ENCODE measurements at regions not wholly inside any gene's neighbourhood (a gene's known extent, or its start where the extent isn't known, plus 50 kb on each side); places are given as distances from the start of the nearest gene placed in this dataset.
"Not testable (repeated sequence)": the region's sequence is repeated elsewhere in the genome, so short reads cannot be mapped to it uniquely, and the experiment has no call there.

DNA sequence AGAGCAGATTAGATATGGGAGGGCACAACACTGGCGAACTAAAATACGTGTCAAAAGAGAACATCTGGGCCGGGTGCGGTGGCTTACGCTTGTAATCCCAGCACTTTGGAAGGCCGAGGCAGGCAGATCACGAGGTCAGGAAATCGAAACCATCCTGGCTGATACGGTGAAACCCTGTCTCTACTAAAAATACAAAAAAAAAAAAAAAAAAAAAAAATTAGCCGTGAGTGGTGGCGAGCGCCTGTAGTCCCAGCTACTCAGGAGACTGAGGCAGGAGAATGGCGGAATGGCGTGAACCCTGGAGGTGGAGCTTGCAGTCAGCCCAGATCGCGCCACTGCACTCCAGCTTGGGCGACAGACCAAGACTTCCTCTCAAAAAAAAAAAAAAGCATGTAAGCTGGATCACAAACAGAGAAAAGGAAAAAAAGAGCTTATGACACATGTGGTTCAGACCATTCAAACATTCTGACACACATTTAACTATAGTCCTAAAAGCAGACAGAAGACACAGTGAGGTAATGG lies 1716.9 kb downstream of the SI start:
- DNase-seq; intact Hi-C loops (cut with DNase I, micrococcal nuclease); ATAC-seq: not testable (repeated sequence)

- ATAC-seq, result no peak
- DNase-seq, result no peak
- intact Hi-C loops (cut with DNase I, micrococcal nuclease), result no loop called here
These were observed 1730.4 kb downstream of the SI start for GRCh38 chr3:163347944-163348343.

- no peak for DNase-seq
- intact Hi-C loops (cut with DNase I, micrococcal nuclease), result no loop called here
- ATAC-seq, result no peak
These were observed 1742.9 kb downstream of the SI start for GRCh38 chr3:163335429-163335828.

DNA sequence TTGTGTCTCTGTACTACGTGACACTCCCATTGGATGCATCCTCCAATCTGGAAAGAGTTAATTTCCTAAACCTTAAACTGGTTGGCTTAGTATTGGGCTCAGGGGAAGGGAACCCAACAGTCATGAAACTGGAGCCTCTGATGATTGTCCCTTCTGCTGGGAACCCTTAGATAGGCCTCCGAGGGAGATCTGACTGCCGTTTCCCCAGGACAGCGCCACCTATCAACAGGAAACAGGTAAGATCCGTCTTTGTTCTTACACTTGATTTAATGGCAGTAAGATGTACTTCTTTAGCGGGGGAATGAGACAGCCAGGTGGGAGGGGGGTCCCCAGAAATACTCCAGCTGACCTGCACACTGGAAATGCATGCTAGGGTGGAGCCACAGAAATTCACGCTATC lies 1749.6 kb downstream of the SI start:
- intact Hi-C loops (cut with DNase I, micrococcal nuclease), result no loop called here
- ATAC-seq, result no peak
- DNase-seq, result no peak

GRCh38 chr3:163327086-163327485 lies 1751.2 kb downstream of the SI start:
- DNase-seq, result no peak
- intact Hi-C loops (cut with DNase I, micrococcal nuclease), result no loop called here
- no peak for ATAC-seq

GRCh38 chr3:163315786-163316185 lies 1762.5 kb downstream of the SI start:
- DNase-seq (no peak), ATAC-seq (no peak)
- intact Hi-C loops (cut with DNase I, micrococcal nuclease), result no loop called here

GRCh38 chr3:163306405-163306804 lies 1771.9 kb downstream of the SI start:
- ATAC-seq, result no peak
- intact Hi-C loops (cut with DNase I, micrococcal nuclease), result no loop called here
- no peak for DNase-seq

DNA sequence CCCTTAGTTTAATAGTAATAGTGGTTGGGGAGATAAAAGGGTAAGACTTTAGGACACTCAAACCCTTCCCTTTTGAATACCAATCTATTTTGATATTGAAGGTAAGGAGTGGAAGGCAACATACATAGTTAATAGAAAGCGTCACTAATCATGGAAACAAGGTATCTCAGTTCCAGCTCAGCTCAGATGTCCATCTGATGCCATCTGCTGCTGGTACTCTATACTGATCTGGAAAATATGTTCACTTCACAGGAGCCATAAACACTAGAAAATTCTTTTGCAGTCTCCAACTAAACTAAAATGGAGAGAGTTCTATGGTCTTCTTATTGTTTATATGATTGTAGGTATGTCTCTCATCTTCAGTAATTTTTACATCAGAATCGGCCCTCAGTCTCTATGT lies 1777.1 kb downstream of the OTOL1 start:
- intact Hi-C loops (cut with DNase I, micrococcal nuclease), result no loop called here
- no peak for DNase-seq
- ATAC-seq, result no peak

GRCh38 chr3:163266731-163267130 lies 1770.1 kb downstream of the OTOL1 start:
- intact Hi-C loops (cut with DNase I, micrococcal nuclease), result no loop called here
- ATAC-seq, result no peak
- DNase-seq, result no peak

DNA sequence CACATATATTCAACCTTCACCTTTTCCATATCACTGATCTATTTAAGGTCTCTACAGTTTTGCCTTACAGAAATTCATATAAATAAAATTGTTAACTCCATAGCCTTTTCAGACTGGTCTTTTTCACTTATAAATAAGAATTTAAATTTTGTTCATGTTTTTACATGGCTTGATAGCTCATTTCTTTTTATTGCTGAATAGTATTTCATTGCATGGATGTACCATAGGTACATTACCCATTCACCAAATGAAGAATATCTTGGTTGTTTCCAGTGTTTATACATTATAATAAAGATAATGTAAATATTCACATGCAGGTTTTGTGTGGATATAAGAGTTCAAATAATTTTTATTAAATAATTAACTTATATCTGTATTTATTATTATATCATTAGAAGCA lies 1765.0 kb downstream of the OTOL1 start:
- no peak for ATAC-seq
- intact Hi-C loops (cut with DNase I, micrococcal nuclease), result no loop called here
- DNase-seq, result no peak

GRCh38 chr3:163261056-163261455 lies 1764.4 kb downstream of the OTOL1 start:
- intact Hi-C loops (cut with DNase I, micrococcal nuclease), result no loop called here
- DNase-seq (no peak), ATAC-seq (no peak)

GRCh38 chr3:163218336-163218735 lies 1721.7 kb downstream of the OTOL1 start:
- no peak for ATAC-seq

DNA sequence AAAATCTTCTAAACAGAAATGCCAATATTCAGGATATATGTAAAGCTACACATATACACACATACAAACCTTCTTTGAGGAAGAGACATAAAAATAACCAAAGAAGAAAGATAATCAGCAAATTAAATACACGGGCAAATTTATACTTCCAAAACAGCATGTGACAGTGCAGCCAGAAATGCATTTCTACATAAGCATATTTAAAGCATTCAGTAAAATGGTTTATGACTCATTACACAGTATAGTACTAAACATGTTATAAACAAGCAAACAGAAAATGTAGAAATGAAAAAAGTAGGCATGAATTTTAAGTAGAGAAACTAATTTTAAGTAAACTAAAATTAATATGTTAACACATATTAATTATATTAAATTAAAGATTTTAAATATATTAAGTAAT lies 1717.2 kb downstream of the OTOL1 start:
- intact Hi-C loops (cut with DNase I, micrococcal nuclease), result no loop called here
- DNase-seq (no peak), ATAC-seq (no peak)

More at GRCh38 chr3:163218336-163218735, 1721.7 kb downstream of the OTOL1 start:
- intact Hi-C loops (cut with DNase I, micrococcal nuclease), result no loop called here
- DNase-seq, result no peak

GRCh38 chr3:163196815-163197374 lies 1700.3 kb downstream of the OTOL1 start:
- no peak for ATAC-seq
- DNase-seq, result no peak
- intact Hi-C loops (cut with DNase I, micrococcal nuclease), result no loop called here

DNA sequence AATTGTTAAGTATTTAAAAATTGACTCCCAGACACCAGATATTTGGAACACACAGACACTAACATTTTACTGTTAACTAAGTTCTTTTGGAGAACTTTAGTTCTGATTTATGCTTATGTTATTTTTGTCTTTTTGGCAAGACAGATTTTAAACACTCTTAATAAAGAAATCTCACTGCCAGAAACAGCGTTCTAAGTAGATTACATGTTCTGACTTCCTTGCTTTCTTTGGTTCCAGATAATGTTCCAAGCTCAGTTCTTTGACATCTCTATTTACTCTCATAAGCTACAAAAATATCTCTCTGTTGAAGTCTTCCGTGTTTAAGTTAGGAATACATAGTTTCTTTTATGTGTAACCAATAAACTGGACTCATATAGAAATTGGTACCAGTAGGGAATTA lies 1699.6 kb downstream of the OTOL1 start:
- intact Hi-C loops (cut with DNase I, micrococcal nuclease), result no loop called here
- DNase-seq (no peak), ATAC-seq (no peak)

GRCh38 chr3:163185721-163186350 lies 1689.2 kb downstream of the OTOL1 start:
- intact Hi-C loops (cut with DNase I, micrococcal nuclease), result no loop called here
- DNase-seq (no peak), ATAC-seq (no peak)

DNA sequence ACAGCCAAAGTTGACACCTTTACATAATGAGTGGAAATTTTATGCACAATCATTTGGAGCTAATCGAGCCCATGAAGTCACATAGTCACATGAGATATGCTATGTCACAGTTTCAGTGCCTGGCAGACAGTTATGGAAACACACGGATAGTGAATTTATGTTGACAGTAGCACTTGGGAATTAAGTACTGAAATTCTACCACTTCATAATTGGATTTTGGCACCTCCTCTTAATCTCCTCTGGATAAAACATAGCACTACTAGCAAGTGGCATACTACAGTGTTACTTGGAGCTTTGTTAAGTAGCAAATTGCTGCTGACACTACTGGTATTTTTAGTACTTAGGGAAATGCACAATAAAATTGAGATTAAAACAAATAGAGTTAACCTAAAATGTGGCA lies 1679.4 kb downstream of the OTOL1 start:
- DNase-seq (no peak), ATAC-seq (no peak)
- intact Hi-C loops (cut with DNase I, micrococcal nuclease), result no loop called here

DNA sequence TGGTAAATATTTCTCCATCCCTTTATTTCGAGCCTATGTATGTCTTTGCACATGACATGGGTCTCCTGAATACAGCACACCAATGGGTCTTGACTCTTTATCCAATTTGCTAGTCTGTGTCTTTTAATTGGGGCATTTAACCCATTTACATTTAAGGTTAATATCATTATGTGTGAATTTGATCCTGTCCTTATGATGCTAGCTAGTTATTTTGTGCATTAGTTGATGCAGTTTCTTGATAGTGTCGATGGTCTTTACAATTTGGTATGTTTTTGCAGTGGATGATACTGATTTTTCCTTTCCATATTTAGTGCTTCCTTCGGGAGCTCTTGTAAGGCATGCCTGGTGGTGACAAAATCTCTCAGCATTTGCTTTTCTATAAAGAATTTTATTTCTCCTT lies 1675.9 kb downstream of the OTOL1 start:
- intact Hi-C loops (cut with DNase I, micrococcal nuclease); DNase-seq: not testable (repeated sequence)

GRCh38 chr3:163166197-163166596 lies 1669.6 kb downstream of the OTOL1 start:
- no peak for ATAC-seq
- intact Hi-C loops (cut with DNase I, micrococcal nuclease), result no loop called here
- no peak for DNase-seq

More for the DNA sequence above, 1675.9 kb downstream of the OTOL1 start:
- ATAC-seq, result not testable (repeated sequence)

DNA sequence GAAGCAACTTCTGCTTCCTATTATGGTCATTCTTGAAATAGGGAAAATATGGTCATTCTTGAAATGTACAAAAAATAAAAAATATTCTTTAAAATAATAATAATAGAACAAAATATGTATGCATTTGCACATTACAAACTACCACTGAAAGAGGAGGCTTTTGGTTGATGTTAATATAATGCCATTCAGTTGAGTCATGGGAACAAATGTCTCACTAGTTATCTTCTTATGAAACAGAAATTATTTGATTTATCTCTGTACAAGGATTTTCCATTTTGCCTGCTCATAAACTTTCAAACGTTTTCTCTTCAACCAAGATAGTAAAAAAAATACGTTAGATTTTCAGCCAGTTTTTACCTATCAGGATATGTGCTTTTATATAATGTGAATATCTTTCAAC lies 1662.7 kb downstream of the OTOL1 start:
- intact Hi-C loops (cut with DNase I, micrococcal nuclease), result no loop called here
- no peak for DNase-seq
- ATAC-seq, result no peak

DNA sequence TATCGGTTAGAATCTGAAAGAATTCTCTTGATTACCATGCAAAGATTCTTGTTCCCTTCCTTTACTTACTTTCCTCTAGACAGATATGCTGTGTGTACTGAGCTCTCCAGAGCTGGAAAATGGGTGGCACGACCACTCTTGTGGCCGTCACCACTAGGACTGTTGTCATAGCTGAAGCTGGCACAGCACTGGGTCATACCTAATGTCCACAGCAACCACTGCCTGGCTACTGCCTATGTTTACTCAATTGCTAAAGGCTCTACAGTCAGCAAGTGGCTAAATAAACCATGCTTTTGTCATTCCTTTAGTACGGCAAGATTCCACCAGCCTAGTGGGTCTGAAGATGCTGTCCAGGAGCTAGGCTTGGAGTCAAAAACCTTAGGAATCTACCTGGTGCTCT lies 1643.0 kb downstream of the OTOL1 start:
- ATAC-seq (no peak), DNase-seq (no peak)
- intact Hi-C loops (cut with DNase I, micrococcal nuclease), result no loop called here
